ENCODE measurements at regions not wholly inside any gene's neighbourhood (a gene's known extent, or its start where the extent isn't known, plus 50 kb on each side); places are given as distances from the start of the nearest gene placed in this dataset.
"Not testable (repeated sequence)": the region's sequence is repeated elsewhere in the genome, so short reads cannot be mapped to it uniquely, and the experiment has no call there.

- no peak overlapping the region for H2AFZ ChIP-seq (ENCODE audit: insufficient read depth, low read depth, low read length, poor library complexity, severe bottlenecking)
- Mint-ChIP-seq H3K4me1 (no peaks in the 10 kb centered on the region), H3K27ac (no peak overlapping the region), H3K4me3 (no peak overlapping the region), H3K9me3 (ENCODE audit: insufficient read depth) (no peaks in the 10 kb centered on the region), H3K27me3 (peaks cover 25% of the 10 kb centered on the region)
- peaks cover 0 to 4% (median 0%) of the 10 kb centered on the region in 4 experiments for H3K27me3 ChIP-seq (replicated peaks in 1 of 4; ENCODE audit: control extremely low read depth in 1 of 4, control insufficient read depth in 3 of 4, insufficient read depth in 4 of 4, low read length in 3 of 4)
- no peak for ATAC-seq (ENCODE audit: low read depth)
- H4K20me1 ChIP-seq (ENCODE audit: control insufficient read depth, insufficient read depth, low read length, poor library complexity, severe bottlenecking) = no peaks in the 10 kb centered on the region
- no peak overlapping the region for H3K27ac ChIP-seq (ENCODE audit: low read length in 2 of 2)
- H3K36me3 ChIP-seq (replicated peaks in 1 of 2; ENCODE audit: control extremely low read depth in 1 of 2, control insufficient read depth in 1 of 2, extremely low read depth in 1 of 2, insufficient read depth in 2 of 2, low read length in 1 of 2) = no peaks in the 10 kb centered on the region
- no peak for TF ChIP-seq CTCF (IDR thresholded peaks at IDR 0.05)
- no peak for TF ChIP-seq EZH2 (IDR thresholded peaks at IDR 0.05; ENCODE audit: borderline replicate concordance, insufficient read depth, low read depth, low read length, poor library complexity, severe bottlenecking)
- H3K79me2 ChIP-seq (ENCODE audit: control insufficient read depth, insufficient read depth, low read length) = no peaks in the 10 kb centered on the region
- intact Hi-C loops (cut with micrococcal nuclease) = no loop called here
- H3K4me1 ChIP-seq (ENCODE audit: control insufficient read depth in 2 of 2, insufficient read depth in 2 of 2, low read length in 2 of 2) = no peaks in the 10 kb centered on the region
- peaks cover 0 to 25% (median 0%) of the 10 kb centered on the region in 3 donors for H3K9me3 ChIP-seq (ENCODE audit: control extremely low read depth in 1 of 3, control insufficient read depth in 2 of 3, insufficient read depth in 1 of 3, low read length in 2 of 3)
- ChIA-PET CTCF (interaction anchor here (1.2 kb wide), 1 partner anchor 111 kb away, joined by 3 read pairs; no protein-coding TSS in a partner anchor), POLR2A (no interaction called here)
- DNase-seq = no peak
- no peak overlapping the region for H3K9ac ChIP-seq (ENCODE audit: low read length)
- H3K4me2 ChIP-seq (replicated peaks; ENCODE audit: low read depth, low read length, poor library complexity, severe bottlenecking) = no peak overlapping the region
- no peak overlapping the region for H3K4me3 ChIP-seq (ENCODE audit: control extremely low read depth in 1 of 5, extremely low read depth in 1 of 5, insufficient read depth in 1 of 5, low read depth in 2 of 5, low read length in 4 of 5)
Measured at GRCh38 chr6:159397753-159398152, 228.6 kb downstream of the FNDC1 start.

- H3K4me1 ChIP-seq (ENCODE audit: control insufficient read depth in 2 of 2, insufficient read depth in 2 of 2, low read length in 2 of 2) = no peaks in the 10 kb centered on the region
- H3K4me3 ChIP-seq (ENCODE audit: control extremely low read depth in 1 of 5, extremely low read depth in 1 of 5, insufficient read depth in 1 of 5, low read depth in 2 of 5, low read length in 4 of 5) = no peak overlapping the region
- TF ChIP-seq CTCF (IDR thresholded peaks at IDR 0.05) (no peak), EZH2 (IDR thresholded peaks at IDR 0.05; ENCODE audit: borderline replicate concordance, insufficient read depth, low read depth, low read length, poor library complexity, severe bottlenecking) (no peak)
- Mint-ChIP-seq H3K4me3 (no peak overlapping the region), H3K27me3 (peaks cover 25% of the 10 kb centered on the region), H3K9me3 (ENCODE audit: insufficient read depth) (no peaks in the 10 kb centered on the region), H3K4me1 (no peaks in the 10 kb centered on the region), H3K27ac (no peak overlapping the region)
- peaks cover 0 to 2% (median 1%) of the 10 kb centered on the region in 4 experiments for H3K27me3 ChIP-seq (replicated peaks in 1 of 4; ENCODE audit: control extremely low read depth in 1 of 4, control insufficient read depth in 3 of 4, insufficient read depth in 4 of 4, low read length in 3 of 4)
- intact Hi-C loops (cut with micrococcal nuclease) = no loop called here
- H3K9ac ChIP-seq (ENCODE audit: low read length) = no peak overlapping the region
- H3K4me2 ChIP-seq (replicated peaks; ENCODE audit: low read depth, low read length, poor library complexity, severe bottlenecking) = no peak overlapping the region
- WGBS (ENCODE audit: insufficient coverage) = 91% methylated on average over 5 of the region's 6 CpGs
- no peaks in the 10 kb centered on the region for H3K36me3 ChIP-seq (replicated peaks in 1 of 2; ENCODE audit: control extremely low read depth in 1 of 2, control insufficient read depth in 1 of 2, extremely low read depth in 1 of 2, insufficient read depth in 2 of 2, low read length in 1 of 2)
- peaks cover 0 to 13% (median 0%) of the 10 kb centered on the region in 3 donors for H3K9me3 ChIP-seq (ENCODE audit: control extremely low read depth in 1 of 3, control insufficient read depth in 2 of 3, insufficient read depth in 1 of 3, low read length in 2 of 3)
- H2AFZ ChIP-seq (ENCODE audit: insufficient read depth, low read depth, low read length, poor library complexity, severe bottlenecking) = no peak overlapping the region
- no peak for ATAC-seq (ENCODE audit: low read depth)
- no peaks in the 10 kb centered on the region for H4K20me1 ChIP-seq (ENCODE audit: control insufficient read depth, insufficient read depth, low read length, poor library complexity, severe bottlenecking)
- H3K27ac ChIP-seq (ENCODE audit: low read length in 2 of 2) = no peak overlapping the region
- CTCF ChIA-PET = no interaction called here
- H3K79me2 ChIP-seq (ENCODE audit: control insufficient read depth, insufficient read depth, low read length) = no peaks in the 10 kb centered on the region
- POLR2A ChIA-PET = no interaction called here
- DNase-seq = no peak
Measured at GRCh38 chr6:159395609-159396008, 226.4 kb downstream of the FNDC1 start.

GRCh38 chr6:159392695-159393094 lies 223.5 kb downstream of the FNDC1 start:
- POLR2A ChIA-PET = not testable (repeated sequence)
- peaks cover 42% of the 10 kb centered on the region for H3K27me3 Mint-ChIP-seq
- 100% methylated on average over 1 of the region's 3 CpGs for WGBS (ENCODE audit: insufficient coverage)

More at GRCh38 chr6:159392695-159393094, 223.5 kb downstream of the FNDC1 start:
- H4K20me1 ChIP-seq (ENCODE audit: control insufficient read depth, insufficient read depth, low read length, poor library complexity, severe bottlenecking); CTCF ChIA-PET; H2AFZ ChIP-seq (ENCODE audit: insufficient read depth, low read depth, low read length, poor library complexity, severe bottlenecking); H3K4me3 ChIP-seq (ENCODE audit: control extremely low read depth in 1 of 5, extremely low read depth in 1 of 5, insufficient read depth in 1 of 5, low read depth in 2 of 5, low read length in 4 of 5); H3K4me1 ChIP-seq (ENCODE audit: control insufficient read depth in 2 of 2, insufficient read depth in 2 of 2, low read length in 2 of 2); ATAC-seq (ENCODE audit: low read depth); H3K4me1 Mint-ChIP-seq; H3K9me3 Mint-ChIP-seq (ENCODE audit: insufficient read depth); H3K27ac Mint-ChIP-seq; H3K9ac ChIP-seq (ENCODE audit: low read length); DNase-seq; H3K27ac ChIP-seq (ENCODE audit: low read length in 2 of 2); H3K36me3 ChIP-seq (replicated peaks in 1 of 2; ENCODE audit: control extremely low read depth in 1 of 2, control insufficient read depth in 1 of 2, extremely low read depth in 1 of 2, insufficient read depth in 2 of 2, low read length in 1 of 2); intact Hi-C loops (cut with micrococcal nuclease); H3K79me2 ChIP-seq (ENCODE audit: control insufficient read depth, insufficient read depth, low read length); H3K27me3 ChIP-seq (replicated peaks in 1 of 4; ENCODE audit: control extremely low read depth in 1 of 4, control insufficient read depth in 3 of 4, insufficient read depth in 4 of 4, low read length in 3 of 4); H3K4me3 Mint-ChIP-seq; H3K4me2 ChIP-seq (replicated peaks; ENCODE audit: low read depth, low read length, poor library complexity, severe bottlenecking); H3K9me3 ChIP-seq (ENCODE audit: control extremely low read depth in 1 of 3, control insufficient read depth in 2 of 3, insufficient read depth in 1 of 3, low read length in 2 of 3): not testable (repeated sequence)

All from B cell (primary cell).